Heart left ventricle (tissue), 16 donors: ENCODE measurements at regions not wholly inside any gene's neighbourhood (a gene's known extent, or its start where the extent isn't known, plus 50 kb on each side); places are given as distances from the start of the nearest gene placed in this dataset.

ENCODE experiments used
- ATAC-seq, 4 donors: fragments of 200-7000 bp; cut with Tn5 transposase; one replicate each; pipeline ENCODE4 v1.9.1; 2020 to 2022; ENCODE audit warnings: moderate library complexity in 4 of 4, mild to moderate bottlenecking in 3 of 4, moderate number of reproducible peaks in 1 of 4
- DNase-seq, 5 donors: peaks; one replicate each; pipeline ENCODE4 v3.0.0-alpha.2; 2020
- H3K27ac ChIP-seq, 12 donors: fragments of 200-600 bp; sonication (generic) in 4 of 12; one replicate each; pipeline versions ENCODE4 v1.5.0 to v1.8.0; 2016 to 2022; ENCODE audit warnings: mild to moderate bottlenecking in 2 of 12
- H3K27me3 ChIP-seq, 9 donors: fragments of 200-600 bp; sonication (generic) in 2 of 9; one replicate each; pipeline versions ENCODE4 v1.5.1 to v1.8.0; 2016 to 2022; ENCODE audit warnings: mild to moderate bottlenecking in 3 of 9
- H3K36me3 ChIP-seq, 9 donors: fragments of 200-600 bp; sonication (generic) in 2 of 9; one replicate each; pipeline versions ENCODE4 v1.5.0 to v1.8.0; 2018 to 2022; ENCODE audit warnings: mild to moderate bottlenecking in 2 of 9
- H3K4me1 ChIP-seq, 12 donors: fragments of 200-600 bp; sonication (generic) in 4 of 12; one replicate each; pipeline versions ENCODE4 v1.5.0 to v1.8.0; 2016 to 2022; ENCODE audit warnings: mild to moderate bottlenecking in 3 of 12
- H3K4me3 ChIP-seq, 12 donors: fragments of 200-600 bp; sonication (generic) in 4 of 12; one replicate each; pipeline versions ENCODE4 v1.5.0 to v1.8.0; 2017 to 2022; ENCODE audit warnings: mild to moderate bottlenecking in 9 of 12, moderate library complexity in 4 of 12
- H3K9me3 ChIP-seq, 12 donors: fragments of 200-600 bp; sonication (generic) in 4 of 12; one replicate each; pipeline versions ENCODE4 v1.5.0 to v1.8.0; 2016 to 2022; ENCODE audit warnings: mild to moderate bottlenecking in 1 of 12
- POLR2A ChIP-seq, 2 donors: fragments of 450-650 bp; IDR thresholded peaks; one replicate each; pipeline ENCODE4 v1.6.1; 2017; ENCODE audit warnings: antibody characterized with exemption in 2 of 2, mild to moderate bottlenecking in 2 of 2, moderate library complexity in 2 of 2
- WGBS, 4 donors: extraction: QIAGEN DNeasy Blood & Tissue Kit in 2 of 4; methylation state at CpG; one replicate each; pipeline versions ENCODE4 v1.1.5 to v1.1.7; 2013 to 2018; 5-methylcytosine and 5-hydroxymethylcytosine counted together
- intact Hi-C, 10 donors: fragments of 100-400 bp; cut with DNase I; formaldehyde crosslinking; loops; one replicate each; pipeline versions ENCODE4 v1.11.1 to v1.14.2; 2022
- TF ChIP-seq, protein P1 (sequence below), 12 donors: fragments of 200-600 bp; sonication (generic) in 4 of 12; IDR thresholded peaks; one replicate each; pipeline versions ENCODE4 v1.5.0 to v1.8.0; 2018 to 2022; ENCODE audit warnings: antibody characterized with exemption in 12 of 12, mild to moderate bottlenecking in 5 of 12
- donor health status: ischemic (EF 13 %, LVEDD 7.1; RV severe dilation, severe dysfunction).
- donor health status: healthy with polysubstance abuse.
- donor health status: DM: no; HTN: yes; CAD: no.
- donor health status: DM: no; HTN: no; CAD: no.
- donor health status: ischemic (EF 25% LVEDD 6.9; RV normal size, moderate dysfunction).
- donor health status: ischemic (EF 25% LVEDD 5.7; RV mildly dilated, moderate dysfunction).
- donor health status: healthy.
- donor health status: DM: yes; HTN: yes; CAD: no.
- donor health status: ischemic (EF 35%, LVEDD 5.7; RV mildly dilated, moderate dysfunction).
- donor health status: nonischemic (EF 11% LVEDD 7.7; RV severe dilation, severe dysfunction).
- donor health status: DM: yes; HTN: yes; CAD: no.
- donor health status: PGD.
- donor health status: ischemic (EF 29% LVEDD 5.4; RV normal size, mild dysfunction).
- donor health status: nonischemic (EF 23%, LVEDD 6.1; RV moderate dilation, normal function).

DNA sequence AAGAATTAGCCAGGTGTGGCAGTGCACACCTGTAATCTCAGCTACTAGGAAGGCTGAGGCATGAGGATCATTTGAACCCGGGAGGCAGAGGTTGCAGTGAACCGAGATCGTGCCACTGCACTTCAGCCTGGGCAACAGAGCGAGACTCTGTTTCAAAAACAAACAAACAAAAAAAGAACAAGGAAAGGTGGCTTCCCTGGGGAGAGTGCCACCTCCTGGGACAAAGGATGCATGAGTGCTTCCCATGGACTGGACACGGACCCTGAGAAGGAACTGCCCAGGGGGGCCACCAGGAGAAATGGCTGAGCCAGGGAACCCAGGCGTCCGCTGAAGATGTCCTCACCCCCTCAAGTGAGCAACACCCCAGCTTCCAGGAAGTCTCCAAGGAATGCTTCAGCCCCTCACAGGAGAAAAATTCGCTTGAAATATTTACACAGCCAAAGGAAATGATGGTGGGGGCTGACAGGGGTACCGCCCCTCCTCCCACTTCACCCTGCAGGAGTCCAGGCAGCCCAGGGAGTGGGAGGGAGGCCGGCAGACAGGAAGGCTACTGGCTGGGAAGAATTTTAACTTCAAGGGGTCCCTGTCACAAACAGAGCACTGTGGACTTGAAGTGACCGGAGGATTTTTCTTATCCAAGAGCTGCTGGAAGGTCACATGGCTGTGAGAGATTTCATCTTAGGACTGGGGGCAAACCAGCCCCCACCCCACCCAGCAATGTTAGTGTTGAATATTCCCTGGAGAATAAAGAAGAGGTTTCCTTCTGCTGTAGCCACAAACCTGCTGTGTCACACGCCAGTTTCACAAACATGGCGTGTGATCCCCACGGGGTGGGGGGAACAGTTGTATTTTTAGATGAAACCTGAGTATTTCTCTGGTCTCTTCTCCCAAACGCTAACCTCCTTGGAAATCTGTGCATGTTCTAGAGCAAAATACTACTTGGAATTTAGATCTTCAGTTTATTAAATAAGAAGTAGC is 90.8 kb upstream of the SLC25A33 start:
- Histone ChIP-seq H3K27ac (peak overlapping the region in 8 of 12 donors; percentile 27 to 71 (median 49)), H3K36me3 (no peaks in the 10 kb centered on the region), H3K4me1 (peaks cover 0 to 26% (median 18%) of the 10 kb centered on the region in 12 donors), H3K9me3 (no peaks in the 10 kb centered on the region), H3K4me3 (no peak overlapping the region), H3K27me3 (peaks cover 0 to 5% (median 0%) of the 10 kb centered on the region in 9 donors)
- ATAC-seq (peak in 3 of 4 donors; percentile 22 to 33 (median 22)), DNase-seq (peak in 1 of 5 donors; percentile 10)
- intact Hi-C loops: loop anchor here in 4 of 10 donors (2.0 to 10.0 kb wide), 4 partner anchors 36 to 158 kb away; no protein-coding TSS in a partner anchor
- 35 to 50% (median 42%) methylated on average over 15 of the region's 15 CpGs for WGBS, 4 donors
- TF ChIP-seq, protein P1, sequence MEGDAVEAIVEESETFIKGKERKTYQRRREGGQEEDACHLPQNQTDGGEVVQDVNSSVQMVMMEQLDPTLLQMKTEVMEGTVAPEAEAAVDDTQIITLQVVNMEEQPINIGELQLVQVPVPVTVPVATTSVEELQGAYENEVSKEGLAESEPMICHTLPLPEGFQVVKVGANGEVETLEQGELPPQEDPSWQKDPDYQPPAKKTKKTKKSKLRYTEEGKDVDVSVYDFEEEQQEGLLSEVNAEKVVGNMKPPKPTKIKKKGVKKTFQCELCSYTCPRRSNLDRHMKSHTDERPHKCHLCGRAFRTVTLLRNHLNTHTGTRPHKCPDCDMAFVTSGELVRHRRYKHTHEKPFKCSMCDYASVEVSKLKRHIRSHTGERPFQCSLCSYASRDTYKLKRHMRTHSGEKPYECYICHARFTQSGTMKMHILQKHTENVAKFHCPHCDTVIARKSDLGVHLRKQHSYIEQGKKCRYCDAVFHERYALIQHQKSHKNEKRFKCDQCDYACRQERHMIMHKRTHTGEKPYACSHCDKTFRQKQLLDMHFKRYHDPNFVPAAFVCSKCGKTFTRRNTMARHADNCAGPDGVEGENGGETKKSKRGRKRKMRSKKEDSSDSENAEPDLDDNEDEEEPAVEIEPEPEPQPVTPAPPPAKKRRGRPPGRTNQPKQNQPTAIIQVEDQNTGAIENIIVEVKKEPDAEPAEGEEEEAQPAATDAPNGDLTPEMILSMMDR (IDR thresholded peaks at IDR 0.05): peak in 4 of 12 donors; percentile 4 to 39 (median 23)
- no peak for TF ChIP-seq POLR2A (IDR thresholded peaks at IDR 0.05)

DNA sequence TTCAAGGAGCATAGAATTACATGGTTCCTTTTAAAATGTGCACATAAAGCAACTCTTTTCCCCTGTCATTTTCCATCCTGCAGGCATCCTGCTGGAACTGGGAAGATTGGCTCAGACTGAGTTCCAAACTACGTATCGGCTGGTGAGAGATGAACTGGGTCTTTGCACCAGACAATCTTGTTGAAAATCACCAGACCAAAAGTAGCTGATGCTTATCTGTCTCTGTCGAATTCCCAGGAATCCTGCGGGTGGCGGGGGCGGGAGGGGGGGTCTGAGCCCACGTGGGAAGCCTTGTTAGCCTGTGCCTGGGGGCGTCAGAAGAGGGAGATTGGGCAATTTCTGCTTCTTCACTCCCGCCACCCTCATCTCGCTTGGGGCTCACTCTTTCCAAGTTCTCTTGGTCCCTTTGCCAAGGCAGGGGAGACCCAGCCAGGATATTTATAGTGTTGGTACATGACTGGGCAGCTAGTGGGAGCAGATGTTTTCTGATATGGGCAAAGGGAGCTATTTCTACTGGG is 90.1 kb upstream of the SLC25A33 start:
- Histone ChIP-seq H3K4me3 (peak overlapping the region in 3 of 12 donors; percentile 3 to 10 (median 7)), H3K4me1 (peaks cover 0 to 26% (median 18%) of the 10 kb centered on the region in 12 donors), H3K9me3 (no peaks in the 10 kb centered on the region), H3K27ac (peak overlapping the region in 9 of 12 donors; percentile 13 to 71 (median 49)), H3K27me3 (peaks cover 0 to 5% (median 0%) of the 10 kb centered on the region in 9 donors), H3K36me3 (no peaks in the 10 kb centered on the region)
- WGBS, 4 donors: 21 to 27% (median 23%) methylated on average over 10 of the region's 10 CpGs
- DNase-seq (peak in 4 of 5 donors; percentile 39 to 65 (median 52)), ATAC-seq (peak; percentile 87 to 92 (median 90))
- intact Hi-C loops: loop anchor here in 4 of 10 donors (2.0 to 10.0 kb wide), 4 partner anchors 37 to 158 kb away; no protein-coding TSS in a partner anchor
- no peak for TF ChIP-seq POLR2A (IDR thresholded peaks at IDR 0.05)
- TF ChIP-seq, protein P1 (IDR thresholded peaks at IDR 0.05): no peak

DNA sequence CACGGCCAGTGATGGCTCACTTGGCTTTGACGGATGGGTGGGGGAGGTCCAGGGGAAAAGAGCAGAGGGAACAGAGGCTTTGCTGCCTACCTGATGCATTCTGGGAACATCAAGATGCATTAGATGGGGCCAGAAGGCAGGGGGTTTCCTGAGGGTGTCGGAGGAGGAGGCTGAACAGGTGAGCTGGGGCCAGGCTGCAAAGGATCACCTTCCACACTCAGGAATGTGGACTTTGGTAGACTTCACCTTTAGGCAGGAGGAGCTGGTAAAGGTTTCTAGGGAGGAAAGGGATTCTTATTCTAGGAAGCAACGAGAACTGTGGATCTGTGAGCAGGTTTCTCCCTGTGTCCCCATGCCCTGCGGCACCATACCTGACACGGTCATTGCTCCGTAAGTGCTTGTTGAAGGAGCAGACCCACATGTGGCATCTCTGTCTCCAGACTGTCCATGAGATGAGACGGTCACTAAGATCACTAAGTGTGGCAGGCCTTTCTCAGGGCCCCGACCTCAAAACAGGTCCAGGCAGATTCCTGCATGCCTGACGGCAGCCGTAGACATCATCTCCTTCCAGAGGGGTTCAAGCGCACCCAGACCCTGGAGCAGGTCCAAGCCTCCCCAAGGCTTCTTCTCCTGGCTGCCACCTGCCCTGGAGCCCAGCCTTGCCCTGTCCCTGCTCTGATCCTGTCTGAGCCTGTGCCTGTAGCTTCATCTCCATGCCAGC is 89.1 kb upstream of the SLC25A33 start:
- TF ChIP-seq, protein P1 (IDR thresholded peaks at IDR 0.05): no peak
- H3K4me1 ChIP-seq: peaks cover 0 to 26% (median 18%) of the 10 kb centered on the region in 12 donors
- H3K9me3 ChIP-seq: no peaks in the 10 kb centered on the region
- WGBS, 4 donors: 91 to 93% (median 92%) methylated on average over 12 of the region's 12 CpGs
- no peak for ATAC-seq
- intact Hi-C loops: loop anchor here in 7 of 10 donors (2.0 to 10.0 kb wide), 9 partner anchors 21 to 185 kb away; partner anchors contain the start of gene SPSB1 (in 1 of the 7)
- H3K27me3 ChIP-seq: peaks cover 0 to 5% (median 0%) of the 10 kb centered on the region in 9 donors
- H3K36me3 ChIP-seq: no peaks in the 10 kb centered on the region
- H3K4me3 ChIP-seq: no peak overlapping the region
- peak overlapping the region in 9 of 12 donors; percentile 13 to 71 (median 42) for H3K27ac ChIP-seq
- peak in 1 of 5 donors; percentile 22 for DNase-seq
